Keratinocyte (primary cell): ENCODE measurements at regions not wholly inside any gene's neighbourhood (a gene's known extent, or its start where the extent isn't known, plus 50 kb on each side); places are given as distances from the start of the nearest gene placed in this dataset.

Experiments
- DNase-seq: peaks from one replicate; pipeline ENCODE4 v3.0.0-alpha.2; 2011; ENCODE audit warnings: low read depth, missing footprints, low spot score
- FAIRE-seq: peaks from 2 replicates; lab custom pipeline; 2011; peaks lifted over from hg19 to GRCh38; lab: Jason Lieb, UNC
- H2AFZ ChIP-seq: 2 replicates; pipeline ENCODE4 v1.6.0; 2012; ENCODE audit warnings: low read length, control low read depth, inconsistent platforms; ENCODE audit not compliant: control insufficient read depth
- H3K27ac ChIP-seq: 2 replicates; pipeline ENCODE4 v1.5.1; 2011; ENCODE audit warnings: low read length; ENCODE audit not compliant: control insufficient read depth, insufficient read depth
- H3K27me3 ChIP-seq: 3 replicates; pipeline ENCODE4 v1.6.0; 2011; ENCODE audit warnings: low read length; ENCODE audit not compliant: control insufficient read depth, insufficient read depth; ENCODE audit errors: extremely low read depth
- H3K36me3 ChIP-seq, 2 experiments: 2 replicates in 1 of 2; 3 replicates in 1 of 2; pipeline ENCODE4 v1.5.1; 2011; ENCODE audit warnings: low read length in 2 of 2, mild to moderate bottlenecking in 1 of 2; ENCODE audit not compliant: control insufficient read depth in 2 of 2, insufficient read depth in 2 of 2; ENCODE audit errors: extremely low read depth in 1 of 2
- H3K4me1 ChIP-seq: 3 replicates; pipeline ENCODE4 v1.5.1; 2011; ENCODE audit warnings: low read length; ENCODE audit not compliant: control insufficient read depth, insufficient read depth; ENCODE audit errors: extremely low read depth
- H3K4me2 ChIP-seq: 3 replicates; pipeline ENCODE4 v1.6.0; 2011; ENCODE audit warnings: low read depth, low read length; ENCODE audit not compliant: control insufficient read depth, insufficient read depth; ENCODE audit errors: extremely low read depth
- H3K4me3 ChIP-seq, 3 experiments: fragments of 200-600 bp in 1 of 3; sonication (generic) in 1 of 3; 2 replicates in 2 of 3; 3 replicates in 1 of 3; pipeline ENCODE4 v1.5.1; 2011 to 2016; ENCODE audit warnings: low read length in 3 of 3, mild to moderate bottlenecking in 3 of 3, control low read depth in 2 of 3, inconsistent platforms in 1 of 3, low read depth in 1 of 3, mixed read lengths in 1 of 3, mixed run types in 1 of 3, moderate library complexity in 1 of 3; ENCODE audit not compliant: control insufficient read depth in 2 of 3, insufficient read depth in 2 of 3; ENCODE audit errors: extremely low read depth in 1 of 3
- H3K79me2 ChIP-seq: 2 replicates; pipeline ENCODE4 v1.6.0; 2012; ENCODE audit warnings: low read length; ENCODE audit not compliant: control insufficient read depth, insufficient read depth
- H3K9ac ChIP-seq: 3 replicates; pipeline ENCODE4 v1.6.0; 2011; ENCODE audit warnings: low read length; ENCODE audit not compliant: control insufficient read depth, insufficient read depth; ENCODE audit errors: extremely low read depth
- H3K9me1 ChIP-seq: 3 replicates; pipeline ENCODE4 v1.6.0; 2011; ENCODE audit warnings: low read length; ENCODE audit not compliant: control insufficient read depth, insufficient read depth; ENCODE audit errors: extremely low read depth
- H3K9me3 ChIP-seq: 2 replicates; pipeline ENCODE4 v1.5.1; 2012; ENCODE audit warnings: low read depth, low read length; ENCODE audit not compliant: control insufficient read depth
- H4K20me1 ChIP-seq: 3 replicates; pipeline ENCODE4 v1.6.0; 2011; ENCODE audit warnings: low read length; ENCODE audit not compliant: control insufficient read depth, insufficient read depth; ENCODE audit errors: extremely low read depth
- CTCF ChIP-seq, 3 experiments: IDR thresholded peaks in 1 of 3; conservative IDR thresholded peaks in 1 of 3; optimal IDR thresholded peaks in 1 of 3; 2 replicates in 2 of 3; 3 replicates in 1 of 3; pipeline versions ENCODE3 to v1.5.1; 2011; ENCODE audit warnings: low read length in 3 of 3, mild to moderate bottlenecking in 3 of 3, moderate library complexity in 2 of 3, control low read depth in 1 of 3, inconsistent platforms in 1 of 3; ENCODE audit not compliant: insufficient read depth in 2 of 3; ENCODE audit errors: extremely low read depth in 1 of 3
- EZH2 ChIP-seq: IDR thresholded peaks from one replicate; pipeline ENCODE4 v1.6.1; 2012; ENCODE audit warnings: inconsistent platforms, mild to moderate bottlenecking, low read length, moderate library complexity
- dilution Hi-C: fragments of 300-500 bp; cut with MboI; formaldehyde crosslinking; loops from one replicate; pipeline ENCODE4 v1.7.0; 2020; ENCODE audit warnings: low sequenced_read_pairs; ENCODE audit not compliant: extremely low pct_ligation_motif_present

DNA sequence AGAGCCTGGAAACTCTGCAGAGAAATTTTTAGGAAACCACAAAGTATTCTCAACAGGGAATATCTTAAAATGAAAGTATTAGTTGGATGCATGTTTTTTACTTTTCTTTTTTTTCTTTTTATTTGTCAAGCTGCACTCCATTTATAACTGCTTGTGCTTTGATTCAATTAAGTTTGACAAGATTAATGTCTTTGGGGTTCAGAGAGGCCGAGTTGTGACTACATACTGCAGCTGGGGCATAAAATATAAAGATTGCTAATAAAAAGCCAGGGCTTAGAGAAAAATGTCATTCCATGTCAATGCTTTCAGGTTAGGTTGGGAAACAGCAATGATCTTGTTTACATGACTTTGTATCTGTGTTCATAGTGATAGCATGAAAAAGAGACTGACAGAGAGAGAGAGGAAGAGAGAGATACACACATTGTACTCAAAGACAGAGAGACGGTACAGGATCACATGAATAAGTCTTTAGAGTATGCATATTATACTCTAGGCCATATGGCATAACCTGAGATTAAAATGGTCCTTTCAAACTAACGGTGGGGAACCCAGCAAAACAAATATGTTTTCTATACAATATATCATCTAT lies 1022.3 kb upstream of the CNTNAP5 start:
- no peaks in the 10 kb centered on the region for H4K20me1 ChIP-seq
- no peak overlapping the region for H3K9ac ChIP-seq
- DNase-seq = no peak
- TF ChIP-seq EZH2 (no peak), CTCF (optimal IDR thresholded peaks at IDR 0.05 in 1 of 3, IDR thresholded peaks at IDR 0.05 in 1 of 3, conservative IDR thresholded peaks at IDR 0.05 in 1 of 3; ENCODE audit: extremely low read depth in 1 of 3, insufficient read depth in 2 of 3, low read length in 3 of 3) (no peak)
- no peaks in the 10 kb centered on the region for H3K36me3 ChIP-seq
- dilution Hi-C loops = no loop called here
- no peaks in the 10 kb centered on the region for H3K4me1 ChIP-seq
- no peaks in the 10 kb centered on the region for H3K79me2 ChIP-seq
- no peak overlapping the region for H3K4me3 ChIP-seq
- H3K9me3 ChIP-seq = no peaks in the 10 kb centered on the region
- FAIRE-seq = no peak
- H3K4me2 ChIP-seq = no peak overlapping the region
- no peak overlapping the region for H2AFZ ChIP-seq
- no peaks in the 10 kb centered on the region for H3K27me3 ChIP-seq
- H3K27ac ChIP-seq = no peak overlapping the region
- no peaks in the 10 kb centered on the region for H3K9me1 ChIP-seq

DNA sequence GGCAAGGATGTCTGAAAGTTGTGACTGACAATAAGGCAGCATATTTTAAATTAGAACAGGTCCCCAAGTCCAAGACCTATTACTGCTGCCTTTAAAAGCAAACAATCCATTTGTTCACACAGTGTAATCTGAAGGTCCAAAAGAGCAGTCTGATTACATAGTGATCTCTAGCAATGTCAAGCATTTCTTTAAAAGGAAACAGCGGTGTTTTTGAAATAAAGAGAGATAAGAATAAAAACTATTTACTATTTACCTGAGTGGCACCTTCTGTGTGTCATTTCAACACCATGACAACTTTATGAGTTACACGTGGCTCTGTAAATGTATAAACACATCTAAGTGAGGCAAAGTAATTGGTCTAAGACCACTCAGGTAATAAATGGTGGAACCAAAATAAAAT lies 1009.9 kb upstream of the CNTNAP5 start:
- FAIRE-seq = no peak
- TF ChIP-seq CTCF (optimal IDR thresholded peaks at IDR 0.05 in 1 of 3, IDR thresholded peaks at IDR 0.05 in 1 of 3, conservative IDR thresholded peaks at IDR 0.05 in 1 of 3; ENCODE audit: extremely low read depth in 1 of 3, insufficient read depth in 2 of 3, low read length in 3 of 3) (no peak), EZH2 (no peak)

More for the DNA sequence above, 1009.9 kb upstream of the CNTNAP5 start:
- dilution Hi-C loops = no loop called here
- H3K36me3 ChIP-seq = no peaks in the 10 kb centered on the region
- H3K27me3 ChIP-seq = no peaks in the 10 kb centered on the region
- H3K4me2 ChIP-seq = no peak overlapping the region
- H2AFZ ChIP-seq = no peak overlapping the region
- H3K4me1 ChIP-seq = no peaks in the 10 kb centered on the region
- no peak overlapping the region for H3K27ac ChIP-seq
- no peaks in the 10 kb centered on the region for H3K9me3 ChIP-seq
- no peaks in the 10 kb centered on the region for H3K9me1 ChIP-seq
- no peak overlapping the region for H3K9ac ChIP-seq
- no peaks in the 10 kb centered on the region for H4K20me1 ChIP-seq
- H3K79me2 ChIP-seq = no peaks in the 10 kb centered on the region
- no peak overlapping the region for H3K4me3 ChIP-seq
- no peak for DNase-seq
